HG03280 (cell line): ENCODE measurements at regions not wholly inside any gene's neighbourhood (a gene's known extent, or its start where the extent isn't known, plus 50 kb on each side); places are given as distances from the start of the nearest gene placed in this dataset.

Experiments
- ATAC-seq: cut with Tn5 transposase; IDR thresholded peaks from one replicate; pipeline ENCODE4 v1.9.1; 2021; ENCODE audit warnings: mild to moderate bottlenecking, moderate library complexity; ENCODE audit not compliant: unreplicated experiment

DNA sequence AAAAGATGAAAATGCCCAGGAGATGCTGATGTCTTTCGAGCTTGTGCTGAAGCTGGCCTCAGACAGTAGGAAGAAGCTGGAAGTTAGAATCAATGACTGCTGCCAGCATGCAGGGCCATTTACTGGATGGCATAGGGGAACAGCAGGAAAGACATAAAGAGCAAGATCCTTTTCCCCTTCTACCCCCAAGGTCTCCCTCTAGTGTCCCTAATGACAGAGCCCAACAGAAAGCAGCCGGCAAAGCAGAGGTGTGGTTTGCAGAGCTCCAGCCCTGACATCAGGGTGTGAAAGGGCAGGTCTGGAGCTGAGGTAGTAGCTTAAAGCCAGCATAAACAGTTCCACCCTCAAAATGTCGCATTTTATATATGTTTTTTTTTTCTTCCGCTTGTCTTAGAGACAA, 1560.7 kb upstream of the TMEM132C start:
- no peak for ATAC-seq

DNA sequence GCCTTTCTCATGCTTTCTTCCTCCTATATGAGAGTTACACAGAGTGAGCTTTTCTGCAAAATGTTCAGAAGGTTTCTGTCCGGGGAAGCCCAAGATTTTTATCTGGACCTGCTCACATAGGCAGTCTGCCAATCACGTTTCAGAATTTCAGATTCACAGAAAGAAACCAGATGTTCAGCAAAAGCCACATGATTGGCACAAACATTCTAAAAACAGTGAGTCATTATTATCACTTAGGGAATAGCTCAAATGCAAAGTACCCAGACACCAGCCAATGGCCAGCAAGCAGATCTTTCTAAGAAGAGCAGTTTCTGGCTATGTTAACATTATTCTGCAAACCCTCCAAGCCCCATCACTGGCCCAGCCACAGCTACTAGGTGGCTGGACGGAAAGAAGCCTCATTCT, 1558.5 kb upstream of the TMEM132C start:
- ATAC-seq = no peak

DNA sequence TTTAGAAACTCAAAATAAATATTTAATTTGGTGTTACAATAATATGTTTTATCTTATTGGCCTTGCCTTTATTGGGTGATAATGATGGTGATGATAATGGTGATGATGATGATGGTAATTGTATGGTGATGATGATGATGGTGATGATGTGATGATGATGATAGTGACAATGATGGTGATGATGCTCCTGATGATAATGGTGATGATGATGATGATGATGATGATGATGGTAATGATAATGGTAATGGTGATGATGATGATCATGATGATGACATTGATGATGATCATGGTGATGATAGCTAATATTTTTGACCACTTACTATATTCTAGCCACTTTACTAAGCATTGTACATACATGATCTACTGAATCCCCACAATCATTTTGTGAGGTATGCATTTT, 1548.6 kb upstream of the TMEM132C start:
- no peak for ATAC-seq

DNA sequence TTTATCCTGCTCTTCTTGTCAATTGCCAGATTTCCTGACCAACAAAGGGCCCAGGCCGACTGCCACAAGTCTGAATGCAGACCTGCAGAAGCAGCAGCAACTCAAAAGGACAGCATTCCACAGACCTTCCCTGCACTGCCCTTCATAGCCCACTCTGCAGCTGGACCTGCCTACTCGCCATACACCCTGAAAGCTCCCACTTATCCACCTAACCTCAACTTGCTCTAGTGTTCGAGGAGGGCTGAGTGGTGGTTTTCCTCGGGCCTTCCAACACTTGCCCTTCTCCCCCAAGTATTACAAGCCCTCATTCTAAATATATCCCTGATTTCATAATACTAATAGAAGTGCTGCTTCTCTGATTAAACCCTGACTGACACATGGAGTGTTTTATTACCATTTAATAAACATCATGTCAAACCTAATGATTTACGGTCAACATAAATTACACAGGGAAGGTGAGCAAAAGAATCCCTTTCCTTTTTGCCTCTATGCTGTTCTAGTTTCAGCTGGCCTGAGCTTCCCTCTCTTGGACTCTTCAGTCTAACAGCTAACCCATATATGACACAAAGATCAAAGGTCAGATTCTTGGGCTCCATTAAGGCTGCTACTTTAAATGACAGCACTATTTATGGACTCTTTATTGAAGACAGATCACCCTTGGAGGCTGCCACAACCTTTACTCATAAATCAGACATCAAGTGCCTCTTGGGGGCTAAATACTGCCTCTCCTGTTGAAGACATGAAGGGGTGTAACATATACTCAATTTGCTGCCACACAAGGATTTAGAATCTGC, 1546.9 kb upstream of the TMEM132C start:
- no peak for ATAC-seq

DNA sequence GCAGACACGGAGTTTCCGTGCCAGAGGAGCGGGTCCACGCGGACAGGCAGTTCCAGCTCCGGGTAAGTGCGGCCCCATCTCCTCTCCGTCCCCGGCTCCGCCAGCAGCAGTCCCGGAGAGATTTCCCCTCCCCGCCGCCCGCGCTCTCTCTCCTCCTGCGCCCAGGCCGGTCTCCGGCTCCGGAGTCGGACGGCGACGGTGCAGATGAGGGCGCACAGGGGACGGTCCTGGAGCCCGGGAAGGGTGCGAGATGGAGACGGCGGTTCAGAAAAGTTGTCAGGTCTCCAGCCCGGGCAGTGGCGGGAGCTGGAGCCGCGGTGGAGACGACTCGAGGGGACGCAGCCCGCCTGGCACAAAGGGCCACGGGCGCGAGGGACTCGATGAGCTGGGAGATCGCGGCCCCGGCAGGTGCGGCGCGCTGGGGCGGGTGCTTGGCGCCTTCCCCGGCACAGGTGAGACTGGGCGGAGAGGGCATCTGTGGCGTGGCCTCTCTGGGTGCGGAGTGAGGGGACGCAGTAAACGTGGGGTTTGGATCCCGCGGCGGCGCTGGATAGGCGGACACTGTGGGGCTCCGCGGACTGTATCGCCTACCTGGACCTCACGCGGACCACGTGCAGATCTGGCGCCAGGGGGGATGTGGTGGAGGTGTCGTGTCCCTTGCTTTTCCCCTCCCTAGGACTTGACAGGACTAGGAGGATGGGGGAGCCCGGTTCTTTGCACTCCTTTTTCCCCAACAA, 1540.3 kb upstream of the TMEM132C start:
- no peak for ATAC-seq

DNA sequence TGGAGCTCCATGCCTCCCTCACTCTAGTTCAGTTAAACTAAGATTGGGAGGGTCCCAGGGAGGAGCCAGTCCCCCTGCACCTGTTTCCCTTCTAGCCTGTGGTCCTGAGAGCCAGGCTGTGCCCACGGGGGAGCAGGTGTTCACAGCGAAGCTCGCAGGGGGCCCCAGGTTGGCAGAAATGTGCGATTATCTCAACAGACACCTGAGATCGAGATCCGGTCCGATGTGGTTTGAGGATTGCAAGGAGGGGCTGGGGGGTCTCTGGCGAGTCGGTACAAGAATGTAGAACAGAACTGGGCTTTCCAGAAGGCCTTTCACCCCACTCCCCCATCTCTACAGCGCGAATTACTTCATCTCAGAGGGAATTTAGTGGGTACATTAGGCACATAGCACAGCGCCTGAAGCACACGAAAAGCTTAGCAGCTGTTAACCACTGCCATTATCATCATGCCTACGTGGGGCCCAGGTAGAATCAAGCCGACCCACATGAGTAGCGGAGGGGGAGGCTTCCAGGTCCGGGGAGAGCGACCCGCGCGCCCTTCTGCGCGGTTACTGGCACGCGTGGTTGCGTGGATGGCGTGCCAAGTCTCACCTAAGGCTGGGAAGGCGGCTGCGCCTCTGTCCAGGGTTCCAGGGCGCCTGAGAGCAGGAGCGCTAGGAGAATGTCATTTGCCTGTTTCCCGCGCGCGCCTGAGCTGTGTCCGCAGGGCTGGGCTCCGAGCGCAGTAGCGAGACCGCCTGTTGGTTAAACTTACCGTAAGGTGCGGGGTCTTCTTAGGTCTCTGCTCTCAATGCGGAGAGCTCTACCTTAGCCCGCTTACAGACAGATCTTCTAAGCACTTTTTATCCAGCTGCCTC, 1539.5 kb upstream of the TMEM132C start:
- ATAC-seq = no peak

DNA sequence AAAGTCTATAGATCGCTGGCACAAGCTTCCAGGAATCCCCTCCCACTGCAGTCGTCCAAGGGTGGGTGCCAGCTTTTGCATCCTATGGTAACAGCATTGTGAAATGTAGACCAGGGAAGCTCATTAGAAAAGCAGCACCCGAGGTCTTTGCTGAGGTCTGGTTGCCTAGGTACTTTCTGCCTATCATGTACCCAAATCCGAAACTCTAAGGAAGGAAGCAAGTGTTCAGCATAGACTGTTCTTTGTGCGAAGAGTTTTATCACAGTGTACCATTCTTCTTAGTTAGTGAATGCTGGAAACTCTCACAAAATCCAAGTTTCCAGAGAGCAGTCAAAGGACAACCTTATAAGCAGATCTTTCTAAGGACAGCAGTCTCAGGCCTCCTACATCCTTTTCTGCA, 1532.7 kb upstream of the TMEM132C start:
- ATAC-seq = no peak

DNA sequence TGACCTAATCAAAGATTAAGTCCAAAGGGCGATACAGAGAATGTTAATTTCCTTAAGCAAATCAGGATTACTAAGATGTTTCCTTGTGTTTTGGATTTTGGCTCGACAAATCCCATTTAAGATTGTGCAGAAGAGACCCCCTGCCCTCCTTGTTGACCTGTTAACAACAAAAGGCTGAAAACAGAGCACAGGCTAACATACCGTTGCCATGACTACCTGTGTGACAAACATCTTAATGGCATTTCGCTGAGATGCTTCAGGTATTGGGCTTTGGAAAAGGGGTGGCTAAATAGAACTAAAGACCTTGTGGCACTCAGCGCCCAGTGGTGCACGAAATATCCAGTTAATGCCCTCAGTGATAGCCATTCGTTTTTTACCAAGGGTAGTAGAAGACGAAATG, 1532.3 kb upstream of the TMEM132C start:
- no peak for ATAC-seq

DNA sequence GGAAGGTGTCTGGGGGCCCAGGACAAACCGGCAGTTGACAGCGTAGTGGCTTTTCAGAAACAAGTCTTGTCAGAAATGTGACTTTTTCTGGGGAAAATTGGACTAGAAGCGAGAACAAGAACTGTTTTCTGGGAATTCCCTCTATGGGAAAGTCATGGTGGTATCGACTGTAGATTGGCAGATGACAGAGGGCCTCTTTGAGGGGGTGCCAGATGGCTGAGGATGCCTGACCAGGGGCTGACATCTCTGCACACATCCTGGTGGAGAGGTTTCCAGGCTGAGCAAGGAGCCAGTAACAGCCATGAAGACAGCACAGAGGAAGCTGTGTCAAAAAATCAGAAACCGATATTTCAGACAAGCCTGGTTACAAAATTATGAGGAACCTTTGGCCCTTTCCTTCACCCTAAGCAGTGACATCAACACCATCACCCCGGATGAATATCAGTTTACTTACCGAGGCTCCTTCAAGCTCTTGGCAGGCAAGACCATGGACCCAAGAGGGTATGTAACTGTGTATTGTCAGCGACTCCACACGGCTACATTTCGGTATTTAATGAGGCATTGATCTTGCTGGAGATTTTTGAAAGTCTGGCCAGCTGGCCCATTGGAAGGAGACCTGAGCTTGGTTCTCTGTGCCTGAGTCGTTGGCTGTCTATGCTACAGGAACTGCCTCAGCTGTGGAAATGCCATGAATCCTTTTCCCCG, 1525.3 kb upstream of the TMEM132C start:
- ATAC-seq = no peak

DNA sequence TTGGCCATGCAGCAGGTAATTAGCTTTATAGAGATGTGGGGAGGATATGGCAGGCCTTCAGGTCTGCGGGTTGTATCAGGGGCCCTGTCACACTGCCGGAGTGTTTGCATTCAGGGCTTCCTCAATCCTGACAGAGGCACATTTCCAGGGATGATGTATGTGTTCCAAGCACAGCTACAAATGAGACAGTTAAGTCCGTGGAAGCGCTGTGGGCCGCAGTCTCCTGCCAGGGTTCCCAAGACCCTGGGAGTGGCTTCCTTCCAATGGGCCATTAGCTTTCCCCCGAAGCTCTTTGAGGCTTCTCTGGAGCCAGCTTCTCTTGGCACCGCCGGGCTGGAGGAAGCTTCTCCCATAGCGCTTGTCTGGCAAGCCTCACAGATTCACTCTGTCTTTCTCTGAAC, 1524.7 kb upstream of the TMEM132C start:
- no peak for ATAC-seq

DNA sequence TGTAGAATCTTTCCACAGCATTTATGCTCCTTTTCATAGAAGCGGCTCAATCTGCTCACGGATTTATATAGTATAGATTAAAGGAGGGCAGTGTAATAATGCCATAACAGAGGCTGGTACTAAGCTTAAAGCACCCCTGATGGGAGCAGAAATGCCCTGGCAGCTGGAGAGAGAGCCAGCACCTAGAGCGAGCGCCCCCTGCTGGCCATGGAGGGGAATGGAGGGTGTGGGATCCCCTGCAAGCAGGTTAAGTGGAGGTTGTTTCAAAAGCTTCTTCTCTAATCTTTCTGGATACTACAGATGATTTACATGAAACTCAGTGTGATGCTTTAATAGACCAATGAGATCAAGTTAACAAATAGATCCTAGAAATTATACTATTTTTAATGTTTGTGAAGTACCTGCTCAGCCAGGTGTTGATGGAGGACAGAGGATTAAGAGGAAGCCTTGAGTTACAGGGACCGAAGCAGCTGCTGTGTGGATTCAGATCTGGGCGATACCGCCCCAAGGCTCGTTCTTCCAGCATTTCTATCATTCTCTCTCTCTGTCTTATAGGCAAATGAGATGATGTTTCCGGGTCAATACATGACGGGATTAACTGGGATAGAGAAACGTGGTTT, 1519.3 kb upstream of the TMEM132C start:
- ATAC-seq = no peak

DNA sequence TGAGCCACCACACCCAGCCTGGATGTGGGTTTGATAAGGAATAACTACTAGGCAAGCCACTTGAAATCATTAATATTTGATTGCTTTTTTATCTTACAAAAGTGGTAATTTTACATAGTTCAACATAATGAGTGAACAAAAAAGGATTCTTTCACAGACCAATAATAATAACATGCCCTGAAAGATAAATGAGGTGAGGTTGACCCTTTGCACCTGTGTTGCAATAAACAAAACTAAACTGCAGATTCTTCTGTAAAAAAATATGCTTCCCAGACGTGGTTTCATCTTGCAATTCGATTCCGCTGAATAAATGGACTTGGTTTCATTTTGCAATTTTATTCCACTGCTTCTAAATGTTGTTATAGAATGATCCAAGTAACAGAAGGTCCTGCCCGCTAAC, 1514.9 kb upstream of the TMEM132C start:
- no peak for ATAC-seq

DNA sequence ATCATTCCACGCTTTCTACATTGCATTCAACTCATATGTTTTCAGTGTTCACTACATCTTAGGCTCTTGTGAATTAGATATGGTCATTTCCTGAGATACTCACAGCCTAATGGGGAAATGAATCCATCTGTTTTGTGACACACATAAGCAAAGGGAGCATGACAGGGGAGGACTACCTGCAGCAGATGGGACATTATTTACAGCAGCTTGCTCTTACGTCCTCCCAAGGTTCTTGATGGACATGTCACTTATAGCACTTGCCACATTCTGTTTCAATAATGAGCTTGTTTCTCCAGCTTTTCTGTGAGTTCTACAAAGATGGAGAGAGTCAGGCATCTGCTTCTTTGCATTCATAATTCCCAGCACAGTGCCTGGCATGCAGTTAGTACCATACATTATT, 1509.6 kb upstream of the TMEM132C start:
- no peak for ATAC-seq

DNA sequence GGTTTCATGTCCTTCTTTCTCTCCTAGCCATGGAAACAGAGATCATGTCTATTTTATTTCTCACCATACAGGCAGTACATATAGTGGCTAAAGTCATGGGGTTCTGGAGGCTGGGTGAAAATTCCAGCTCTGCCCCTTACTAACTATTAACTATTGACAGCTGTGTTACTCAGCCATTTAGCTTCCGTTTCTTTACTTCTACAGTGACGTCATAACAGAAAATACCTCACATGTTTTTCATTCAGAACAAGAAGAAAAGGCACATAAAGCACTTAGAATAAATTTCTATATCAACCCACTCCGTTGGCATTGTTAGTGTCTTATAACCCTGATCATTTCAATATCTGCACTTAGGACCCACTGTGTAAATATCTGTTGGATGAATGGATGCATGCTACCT, 1506.9 kb upstream of the TMEM132C start:
- no peak for ATAC-seq

DNA sequence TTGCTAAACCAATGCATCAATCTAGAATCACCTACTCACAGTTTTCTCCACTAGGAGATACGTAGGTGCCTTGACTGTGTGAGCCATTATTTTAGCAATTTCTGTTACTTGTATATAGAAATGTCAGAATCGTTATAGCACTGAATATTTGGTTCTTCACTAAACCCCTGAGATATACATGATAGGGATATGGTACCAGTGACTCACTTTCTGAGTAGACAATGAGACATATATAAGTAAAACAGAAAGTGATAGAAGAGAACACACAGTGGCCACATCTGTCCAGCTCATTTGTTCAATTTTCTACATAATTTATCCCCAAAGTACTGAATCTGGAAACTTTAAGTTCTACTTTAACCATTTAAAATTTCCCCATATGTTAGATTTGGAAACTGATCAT, 1505.5 kb upstream of the TMEM132C start:
- no peak for ATAC-seq

DNA sequence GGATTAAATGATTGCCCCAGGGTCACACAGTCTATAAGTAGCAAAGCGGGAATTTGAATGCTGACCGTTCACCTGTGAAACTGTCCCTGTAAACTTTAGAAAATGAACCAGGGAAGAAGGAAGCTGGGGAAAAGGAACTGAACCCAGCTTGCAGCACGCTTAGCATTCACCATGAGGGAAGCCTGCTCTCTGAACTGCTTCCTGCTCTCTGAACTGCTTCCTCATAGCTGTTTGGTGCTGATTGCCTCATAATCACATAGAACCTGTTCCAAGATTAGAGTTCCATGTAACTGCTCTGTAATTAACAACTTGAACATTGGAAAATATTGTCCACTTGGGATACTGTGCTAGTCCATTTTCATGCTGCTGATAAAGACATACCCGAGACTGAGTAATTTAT, 1504.8 kb upstream of the TMEM132C start:
- ATAC-seq = no peak

DNA sequence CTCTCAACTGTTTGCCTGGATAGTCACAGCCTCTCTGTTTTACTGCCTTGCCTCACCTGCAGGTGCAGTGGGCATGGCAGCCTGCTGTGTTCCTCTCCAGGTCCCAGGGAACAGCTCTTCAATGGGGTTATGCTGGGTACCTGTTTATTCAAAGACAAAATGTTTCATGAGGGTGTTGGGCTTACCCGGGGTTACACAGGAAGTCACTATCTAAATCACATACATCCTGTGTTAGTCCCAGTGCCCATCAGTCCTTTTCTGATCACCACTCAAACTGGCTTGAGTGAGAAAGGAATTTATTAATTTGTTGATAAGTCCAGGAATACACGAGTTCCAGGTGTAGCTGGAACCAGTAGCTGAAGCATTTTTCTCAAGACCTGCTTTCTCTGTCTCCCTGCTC, 1503.6 kb upstream of the TMEM132C start:
- no peak for ATAC-seq

DNA sequence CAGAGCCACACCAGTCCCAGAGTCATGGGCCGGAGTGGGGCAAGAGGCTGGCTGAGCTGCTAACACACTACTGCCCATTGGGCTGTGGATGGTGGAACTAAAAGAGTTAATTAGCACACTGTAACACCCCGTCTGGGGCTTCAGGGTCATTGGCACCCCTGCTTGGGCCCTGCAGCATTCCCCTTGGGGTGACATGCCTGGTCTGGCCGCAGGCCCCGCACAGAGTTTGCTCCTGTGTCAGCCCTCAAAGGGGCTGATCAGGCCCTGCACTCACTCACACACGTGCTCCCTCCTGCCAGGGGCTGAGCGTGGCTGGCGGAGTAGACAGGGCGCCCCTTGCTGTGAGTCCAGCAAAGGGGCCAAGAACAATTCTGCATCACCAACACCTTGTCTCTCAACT, 1499.6 kb upstream of the TMEM132C start:
- ATAC-seq = no peak

DNA sequence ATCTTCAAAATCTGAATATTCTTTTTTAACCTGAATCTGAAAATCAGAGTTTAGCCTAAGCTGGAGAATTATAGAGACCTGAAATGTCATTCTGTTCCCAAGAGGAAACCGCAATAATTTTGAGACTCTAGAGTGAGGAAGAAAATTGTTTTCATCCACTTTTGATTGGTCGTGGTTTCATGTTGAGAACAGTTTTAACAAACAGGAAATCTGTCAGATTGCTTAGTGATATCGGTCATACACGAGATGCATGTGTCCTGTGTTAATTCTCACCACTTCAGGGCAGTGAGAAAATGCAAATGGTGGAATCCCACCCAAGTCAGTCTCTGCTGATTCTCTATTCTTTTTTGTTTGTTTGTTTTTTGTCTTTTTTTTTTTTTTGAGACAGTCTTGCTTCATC, 1498.5 kb upstream of the TMEM132C start:
- no peak for ATAC-seq

DNA sequence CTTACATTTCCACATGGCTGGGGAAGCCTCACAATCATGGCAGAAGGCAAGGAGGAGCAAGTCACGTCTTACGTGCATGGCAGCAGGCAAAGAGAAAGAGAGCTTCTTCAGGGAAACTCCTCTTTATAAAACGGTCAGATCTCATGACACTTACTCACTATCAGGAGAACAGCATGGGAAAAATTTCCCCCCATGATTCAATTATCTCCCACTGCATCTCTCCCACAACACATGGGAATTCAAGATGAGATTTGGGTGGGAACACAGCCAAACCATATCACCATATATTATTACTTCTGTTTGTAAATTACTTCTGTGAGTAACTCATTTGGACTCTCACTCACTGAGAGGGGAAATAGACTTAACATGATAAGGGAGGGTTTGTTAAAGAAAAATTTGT, 1496.8 kb upstream of the TMEM132C start:
- no peak for ATAC-seq
